Adrenal gland (tissue), 5 donors: ENCODE measurements at regions not wholly inside any gene's neighbourhood (a gene's known extent, or its start where the extent isn't known, plus 50 kb on each side); places are given as distances from the start of the nearest gene placed in this dataset.

Experiments
- POLR2A ChIP-seq, 2 donors: fragments of 450-650 bp; IDR thresholded peaks; one replicate each; pipeline ENCODE4 v1.6.1; 2017; ENCODE audit warnings: antibody characterized with exemption in 2 of 2, mild to moderate bottlenecking in 2 of 2, moderate library complexity in 1 of 2
- TF ChIP-seq, protein P1 (sequence below), 6 experiments: fragments of 450-650 bp in 4 of 6; fragments of 200-600 bp in 2 of 6; sonication (generic) in 1 of 6; IDR thresholded peaks; 1 replicate in 5 of 6; 2 replicates in 1 of 6; pipeline versions ENCODE4 v1.5.1 to v1.8.0; 2016 to 2021; ENCODE audit warnings: antibody characterized with exemption in 6 of 6, mild to moderate bottlenecking in 2 of 6, moderate library complexity in 1 of 6
- donor health status: DM: no; HTN: no; CAD: no.

DNA sequence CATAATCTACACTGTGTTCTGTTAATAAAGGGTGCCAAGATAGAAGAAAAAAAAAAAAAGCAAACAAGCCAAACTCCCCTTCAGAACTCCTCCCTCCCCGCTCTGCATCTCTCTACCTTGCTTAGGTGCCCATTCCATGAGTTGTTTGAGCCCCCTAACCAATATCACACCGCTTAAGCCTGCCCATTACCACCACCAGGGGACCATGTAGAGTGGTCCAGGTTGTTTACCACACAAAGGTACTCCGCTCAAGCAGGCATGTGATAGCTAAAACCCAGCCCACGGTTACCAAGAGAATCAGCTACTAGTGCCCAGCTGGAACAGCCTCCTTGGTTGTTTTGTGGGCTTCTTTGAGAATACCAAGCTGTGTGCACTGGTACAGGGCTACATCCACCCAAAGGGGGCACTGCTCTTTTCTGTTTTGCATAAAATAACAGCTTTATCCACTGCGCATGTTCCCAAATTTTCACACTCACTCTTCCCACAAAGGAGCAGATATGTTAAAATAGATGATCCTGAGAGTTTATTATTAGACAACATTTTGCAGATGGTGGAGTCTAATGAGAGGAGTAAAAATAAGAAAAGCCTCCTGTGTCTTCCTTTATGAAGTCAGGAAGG lies 304.1 kb downstream of the DEPDC1B start:
- TF ChIP-seq, protein P1, sequence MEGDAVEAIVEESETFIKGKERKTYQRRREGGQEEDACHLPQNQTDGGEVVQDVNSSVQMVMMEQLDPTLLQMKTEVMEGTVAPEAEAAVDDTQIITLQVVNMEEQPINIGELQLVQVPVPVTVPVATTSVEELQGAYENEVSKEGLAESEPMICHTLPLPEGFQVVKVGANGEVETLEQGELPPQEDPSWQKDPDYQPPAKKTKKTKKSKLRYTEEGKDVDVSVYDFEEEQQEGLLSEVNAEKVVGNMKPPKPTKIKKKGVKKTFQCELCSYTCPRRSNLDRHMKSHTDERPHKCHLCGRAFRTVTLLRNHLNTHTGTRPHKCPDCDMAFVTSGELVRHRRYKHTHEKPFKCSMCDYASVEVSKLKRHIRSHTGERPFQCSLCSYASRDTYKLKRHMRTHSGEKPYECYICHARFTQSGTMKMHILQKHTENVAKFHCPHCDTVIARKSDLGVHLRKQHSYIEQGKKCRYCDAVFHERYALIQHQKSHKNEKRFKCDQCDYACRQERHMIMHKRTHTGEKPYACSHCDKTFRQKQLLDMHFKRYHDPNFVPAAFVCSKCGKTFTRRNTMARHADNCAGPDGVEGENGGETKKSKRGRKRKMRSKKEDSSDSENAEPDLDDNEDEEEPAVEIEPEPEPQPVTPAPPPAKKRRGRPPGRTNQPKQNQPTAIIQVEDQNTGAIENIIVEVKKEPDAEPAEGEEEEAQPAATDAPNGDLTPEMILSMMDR (IDR thresholded peaks at IDR 0.05), result no peak
- TF ChIP-seq POLR2A (IDR thresholded peaks at IDR 0.05), result no peak
